ENCODE measurements at regions not wholly inside any gene's neighbourhood (a gene's known extent, or its start where the extent isn't known, plus 50 kb on each side); places are given as distances from the start of the nearest gene placed in this dataset.
A peak's percentile ranks its signal among the peaks of the same experiment; 100 is the strongest.

DNA sequence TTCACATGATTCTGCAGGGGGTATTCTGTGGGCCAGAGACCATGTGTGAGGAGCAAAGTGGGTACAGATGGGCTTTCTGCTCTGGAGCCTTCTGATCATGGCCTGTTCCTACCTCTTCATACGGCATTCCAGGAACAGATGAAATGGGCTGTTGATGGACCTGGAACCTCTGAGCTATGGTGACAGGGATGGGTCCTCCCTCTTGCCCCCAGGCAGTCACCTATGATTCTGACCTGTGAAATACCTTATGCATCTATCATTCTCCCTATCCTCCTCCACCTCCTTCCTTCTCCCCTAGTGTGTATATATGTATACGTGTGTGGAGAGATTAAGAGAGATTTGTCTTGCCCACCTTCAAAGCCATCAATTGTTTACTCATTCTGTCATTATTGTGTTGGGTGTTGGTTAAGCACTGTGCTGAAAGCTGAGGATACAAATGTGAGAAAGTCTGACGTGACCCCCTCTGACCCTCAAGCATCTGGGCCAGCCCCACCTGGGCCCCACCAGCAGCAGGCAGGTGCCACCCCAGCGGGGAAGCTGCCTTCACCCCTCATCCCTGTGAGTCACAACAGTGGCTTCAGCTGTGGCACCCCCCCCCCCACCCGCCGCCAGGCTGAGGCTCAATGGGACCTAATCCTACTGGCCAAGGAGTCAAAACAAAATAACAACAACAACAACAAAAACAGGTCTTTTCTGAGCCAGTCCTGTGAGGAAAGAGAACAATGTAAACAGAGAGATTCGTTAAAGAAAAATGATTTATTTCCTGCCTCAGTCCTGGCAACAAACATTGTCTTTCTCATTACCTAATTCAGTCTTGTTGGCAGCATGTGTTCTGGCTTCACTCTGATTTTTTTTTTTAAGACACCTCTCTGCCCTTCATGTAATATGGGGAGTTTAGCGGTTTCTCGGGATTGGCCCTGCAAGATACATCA is 103.8 kb upstream of the CDC42EP3 start:
- Histone ChIP-seq H3K27ac (peak overlapping the region; percentile 53 to 67), H3K4me3 (no peak overlapping the region)
- TF ChIP-seq CTCF (IDR thresholded peaks at IDR 0.05) = no peak
- no peak for DNase-seq (ENCODE audit: low spot score)

- Histone ChIP-seq H3K4me3 (no peak overlapping the region), H3K27ac (peak overlapping the region; percentile 53 to 67)
- DNase-seq (ENCODE audit: low spot score) = no peak
- no peak for TF ChIP-seq CTCF (IDR thresholded peaks at IDR 0.05)
These were observed 104.4 kb upstream of the CDC42EP3 start for GRCh38 chr2:37775908-37776250.

DNA sequence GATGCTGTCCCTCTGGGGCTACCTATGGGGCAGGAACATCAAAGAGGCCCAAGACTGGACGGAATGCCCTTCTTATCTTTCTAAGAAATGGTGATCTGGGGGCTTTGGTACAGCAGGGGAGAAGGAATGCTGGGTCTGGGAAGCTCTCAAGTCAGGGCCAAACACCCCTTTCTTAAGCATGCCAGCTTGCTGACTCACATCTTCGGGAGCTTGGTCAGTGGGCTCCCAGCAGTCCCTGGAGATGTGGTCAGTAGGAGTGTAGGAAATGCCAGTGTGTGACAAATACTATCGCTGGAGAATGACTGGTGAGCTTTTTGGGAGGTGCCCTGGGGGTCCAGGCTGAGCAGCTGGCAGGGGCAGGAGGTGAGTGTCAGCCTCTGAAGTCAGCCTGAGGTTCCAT is 105.0 kb upstream of the CDC42EP3 start:
- TF ChIP-seq CTCF (IDR thresholded peaks at IDR 0.05) = no peak
- H3K4me3 ChIP-seq = no peak overlapping the region
- H3K27ac ChIP-seq = peak overlapping the region; percentile 53 to 67
- peak; percentile 81 for DNase-seq (ENCODE audit: low spot score)

- DNase-seq (ENCODE audit: low spot score) = no peak
- TF ChIP-seq CTCF (IDR thresholded peaks at IDR 0.05) = no peak
- no peak overlapping the region for H3K27ac ChIP-seq
- H3K4me3 ChIP-seq = no peak overlapping the region
These were observed 107.7 kb upstream of the CDC42EP3 start for GRCh38 chr2:37779139-37779538.

DNA sequence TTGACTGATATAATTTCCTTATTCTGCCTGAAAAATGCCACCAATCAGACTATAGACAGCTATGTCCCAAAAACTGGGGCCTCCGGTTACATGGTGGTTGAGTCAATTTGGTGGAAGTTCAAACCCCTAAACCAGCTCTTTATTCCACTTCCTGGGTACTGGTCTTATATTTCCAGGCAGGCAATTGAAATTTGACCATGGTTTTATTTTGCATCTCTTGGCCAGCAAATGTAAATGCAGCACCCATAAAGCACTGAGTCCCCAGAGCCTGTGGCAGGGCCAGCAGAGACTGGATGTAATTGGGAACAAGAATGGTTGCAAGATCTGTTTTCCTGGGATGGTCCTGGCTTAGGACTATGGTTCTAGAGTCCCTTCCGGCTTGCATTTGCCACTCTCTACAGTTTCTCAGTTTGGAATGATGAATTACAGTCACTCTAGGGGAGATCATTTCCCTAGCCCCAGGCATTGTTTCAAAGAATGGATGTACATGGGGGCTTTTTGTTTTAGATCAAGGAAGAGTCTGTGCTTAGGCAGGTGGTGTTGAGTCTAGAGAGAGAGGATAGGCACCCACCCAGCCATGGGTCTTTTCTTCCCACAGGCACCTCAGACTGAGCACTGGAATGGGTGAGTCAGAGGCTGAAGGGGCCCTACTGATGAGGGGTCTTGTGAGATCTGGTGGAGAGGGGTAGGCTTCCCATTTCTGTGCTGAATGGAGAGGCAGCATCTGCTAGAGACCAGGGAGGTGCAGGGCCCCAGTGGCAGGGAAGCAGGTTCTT is 108.4 kb upstream of the CDC42EP3 start:
- TF ChIP-seq CTCF (IDR thresholded peaks at IDR 0.05) = no peak
- DNase-seq (ENCODE audit: low spot score) = no peak
- H3K27ac ChIP-seq = no peak overlapping the region
- no peak overlapping the region for H3K4me3 ChIP-seq

GRCh38 chr2:37780387-37780676 is 108.9 kb upstream of the CDC42EP3 start:
- no peak overlapping the region for H3K27ac ChIP-seq
- H3K4me3 ChIP-seq = no peak overlapping the region
- TF ChIP-seq CTCF (IDR thresholded peaks at IDR 0.05) = no peak
- DNase-seq (ENCODE audit: low spot score) = no peak

DNA sequence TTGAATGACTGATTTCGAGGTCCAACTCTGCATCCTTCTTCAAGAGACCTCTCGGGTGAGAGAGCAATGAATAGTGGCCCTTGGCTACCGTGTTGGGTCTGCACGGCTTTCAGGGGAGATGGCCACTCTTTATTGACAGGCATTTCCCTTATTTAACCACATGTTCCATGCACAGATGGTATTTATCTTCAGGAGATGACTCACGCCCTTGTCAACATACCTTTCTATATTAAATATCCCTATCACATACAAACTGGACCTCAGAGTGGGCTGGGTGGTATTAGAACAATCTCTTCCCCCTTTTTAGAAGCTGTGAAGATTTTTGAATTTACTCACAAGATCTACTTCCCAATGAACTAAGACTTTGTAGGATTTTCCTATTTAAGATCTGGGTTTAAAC is 109.6 kb upstream of the CDC42EP3 start:
- H3K27ac ChIP-seq = no peak overlapping the region
- TF ChIP-seq CTCF (IDR thresholded peaks at IDR 0.05) = no peak
- DNase-seq (ENCODE audit: low spot score) = no peak
- no peak overlapping the region for H3K4me3 ChIP-seq
